LNCAP (cell line): ENCODE measurements at regions not wholly inside any gene's neighbourhood (a gene's known extent, or its start where the extent isn't known, plus 50 kb on each side); places are given as distances from the start of the nearest gene placed in this dataset.

Experiments used
- TF ChIP-seq, protein P1 (sequence below): fragments of 450-650 bp; IDR thresholded peaks from 2 replicates; pipeline ENCODE4 v1.5.1; 2017; ENCODE audit warnings: mild to moderate bottlenecking

DNA sequence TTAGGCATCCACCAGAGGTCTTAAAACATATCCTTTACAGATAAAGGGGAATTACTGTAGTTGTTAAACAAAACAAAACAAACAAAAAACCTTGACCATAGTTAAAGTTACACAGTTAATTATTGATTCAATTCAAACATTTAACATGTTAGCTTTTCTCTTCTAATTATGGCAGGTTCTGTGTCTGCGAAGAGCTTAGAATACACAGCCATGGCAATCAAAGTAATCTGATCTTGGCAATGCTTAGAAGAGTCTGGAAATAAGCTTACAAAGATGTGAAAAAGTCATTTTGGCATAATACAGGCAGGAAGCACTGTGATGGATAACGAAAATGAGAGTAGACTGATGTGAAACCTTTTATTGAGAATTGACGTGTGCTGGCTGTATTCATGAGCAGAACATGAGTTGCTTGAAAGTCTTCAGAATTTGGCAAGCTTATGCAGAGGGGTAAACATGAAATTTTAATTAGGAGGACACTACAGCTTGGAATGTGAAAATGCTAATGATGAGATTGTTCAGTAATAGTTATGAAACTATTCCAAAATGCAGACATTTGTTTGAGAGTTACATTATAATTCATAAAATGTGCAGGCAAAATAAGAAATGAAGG, 629.6 kb downstream of the FSCB start:
- TF ChIP-seq, protein P1, sequence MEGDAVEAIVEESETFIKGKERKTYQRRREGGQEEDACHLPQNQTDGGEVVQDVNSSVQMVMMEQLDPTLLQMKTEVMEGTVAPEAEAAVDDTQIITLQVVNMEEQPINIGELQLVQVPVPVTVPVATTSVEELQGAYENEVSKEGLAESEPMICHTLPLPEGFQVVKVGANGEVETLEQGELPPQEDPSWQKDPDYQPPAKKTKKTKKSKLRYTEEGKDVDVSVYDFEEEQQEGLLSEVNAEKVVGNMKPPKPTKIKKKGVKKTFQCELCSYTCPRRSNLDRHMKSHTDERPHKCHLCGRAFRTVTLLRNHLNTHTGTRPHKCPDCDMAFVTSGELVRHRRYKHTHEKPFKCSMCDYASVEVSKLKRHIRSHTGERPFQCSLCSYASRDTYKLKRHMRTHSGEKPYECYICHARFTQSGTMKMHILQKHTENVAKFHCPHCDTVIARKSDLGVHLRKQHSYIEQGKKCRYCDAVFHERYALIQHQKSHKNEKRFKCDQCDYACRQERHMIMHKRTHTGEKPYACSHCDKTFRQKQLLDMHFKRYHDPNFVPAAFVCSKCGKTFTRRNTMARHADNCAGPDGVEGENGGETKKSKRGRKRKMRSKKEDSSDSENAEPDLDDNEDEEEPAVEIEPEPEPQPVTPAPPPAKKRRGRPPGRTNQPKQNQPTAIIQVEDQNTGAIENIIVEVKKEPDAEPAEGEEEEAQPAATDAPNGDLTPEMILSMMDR, result no peak

GRCh38 chr14:43872752-43873655, 634.1 kb downstream of the FSCB start:
- TF ChIP-seq, protein P1, result no peak

GRCh38 chr14:43872222-43872621, 634.9 kb downstream of the FSCB start:
- TF ChIP-seq, protein P1, result no peak

DNA sequence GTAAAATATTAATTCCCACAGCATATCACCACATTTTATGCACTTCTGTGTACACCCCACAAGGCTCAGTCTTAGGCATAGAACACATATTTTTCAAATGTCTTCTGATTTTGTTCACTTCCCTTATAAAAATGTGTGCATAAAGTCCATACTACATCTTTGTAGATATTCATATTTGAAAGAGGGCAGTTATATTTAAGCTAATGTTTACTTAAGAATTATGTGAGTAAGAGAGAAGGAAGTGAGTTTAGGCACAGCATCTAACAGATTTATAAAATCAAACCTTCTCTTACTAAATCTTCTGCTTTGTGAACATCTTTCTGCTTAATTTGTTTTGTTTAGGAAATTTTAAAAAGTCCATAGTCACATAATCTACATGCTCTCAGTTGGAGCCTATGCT, 648.1 kb downstream of the FSCB start:
- TF ChIP-seq, protein P1, result no peak

DNA sequence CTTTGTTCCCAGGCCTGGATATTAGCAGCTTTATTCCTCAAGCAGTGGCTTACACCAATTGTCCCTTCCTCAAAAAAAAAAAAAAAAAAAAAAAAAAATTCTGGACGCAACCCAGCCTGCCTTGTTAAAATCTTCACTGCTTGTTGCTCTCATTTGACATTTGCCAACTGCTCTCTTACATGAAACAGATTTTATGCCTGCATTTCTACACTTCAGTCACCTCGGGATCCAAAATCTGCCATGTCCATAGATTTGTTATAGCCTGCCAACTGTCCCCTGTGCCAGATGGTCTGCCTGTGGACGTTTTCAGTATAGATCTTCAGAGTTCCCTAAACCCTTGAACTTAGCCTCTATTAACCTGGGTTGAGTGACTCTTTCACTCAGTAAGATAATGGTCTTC, 651.5 kb downstream of the FSCB start:
- TF ChIP-seq, protein P1, result no peak

GRCh38 chr14:43853541-43853940, 653.5 kb downstream of the FSCB start:
- TF ChIP-seq, protein P1, result no peak

DNA sequence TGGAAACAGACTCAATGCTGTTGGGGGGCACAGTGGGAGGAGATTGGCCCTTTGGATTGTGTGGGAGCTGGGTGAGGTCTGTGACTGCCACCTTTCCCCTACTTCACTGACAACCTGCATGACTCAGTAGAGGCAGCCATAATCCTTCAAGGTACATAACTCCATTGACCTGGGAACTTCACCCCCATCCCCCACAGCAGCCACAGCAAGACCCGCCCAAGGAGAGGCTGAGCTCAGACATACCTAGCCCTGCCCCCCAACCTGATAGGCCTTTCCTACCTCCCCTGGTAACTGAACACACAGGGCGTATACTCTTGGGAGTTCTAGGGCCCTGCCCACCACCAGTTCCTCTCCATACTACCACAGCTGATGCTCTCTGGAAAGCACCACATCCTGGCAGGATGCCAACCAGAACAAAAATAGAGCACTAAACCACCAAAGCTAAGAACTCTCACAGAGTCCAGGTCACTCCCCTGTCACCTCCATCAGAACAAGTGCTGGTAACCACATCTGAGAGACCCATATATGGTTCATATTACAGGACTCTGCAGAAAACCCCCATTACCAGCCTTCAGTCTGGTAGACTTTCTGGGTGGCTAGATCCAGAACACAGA, 703.9 kb downstream of the FSCB start:
- TF ChIP-seq, protein P1, result no peak
